Hepatocyte (in vitro differentiated cells): ENCODE measurements at regions not wholly inside any gene's neighbourhood (a gene's known extent, or its start where the extent isn't known, plus 50 kb on each side); places are given as distances from the start of the nearest gene placed in this dataset.

Experiments used
- DNase-seq: peaks from one replicate; pipeline ENCODE4 v3.0.0-alpha.2; 2016; ENCODE audit warnings: low spot score
- H2AFZ ChIP-seq: fragments of 200-600 bp; sonication (generic); 2 replicates; pipeline ENCODE4 v1.6.0; 2016; ENCODE audit warnings: antibody characterized with exemption, mild to moderate bottlenecking
- H3K27ac ChIP-seq: fragments of 200-600 bp; sonication (generic); 2 replicates; pipeline ENCODE4 v1.5.1; 2016; ENCODE audit warnings: mild to moderate bottlenecking
- H3K27me3 ChIP-seq: fragments of 200-600 bp; sonication (generic); 2 replicates; pipeline ENCODE4 v1.6.1; 2016
- H3K36me3 ChIP-seq: fragments of 200-600 bp; sonication (generic); replicated peaks from 2 replicates; pipeline ENCODE4 v1.5.1; 2016; ENCODE audit warnings: low read depth; ENCODE audit not compliant: insufficient read depth
- H3K4me1 ChIP-seq: fragments of 200-600 bp; sonication (generic); 2 replicates; pipeline ENCODE4 v1.5.1; 2016; ENCODE audit warnings: mild to moderate bottlenecking, moderate library complexity; ENCODE audit not compliant: insufficient read depth
- H3K4me2 ChIP-seq: fragments of 200-600 bp; sonication (generic); 2 replicates; pipeline ENCODE4 v1.6.0; 2016
- H3K4me3 ChIP-seq: fragments of 200-600 bp; sonication (generic); 2 replicates; pipeline ENCODE4 v1.5.1; 2016; ENCODE audit warnings: mild to moderate bottlenecking
- H3K79me2 ChIP-seq: fragments of 200-600 bp; sonication (generic); 2 replicates; pipeline ENCODE4 v1.6.0; 2017; ENCODE audit warnings: mild to moderate bottlenecking
- H3K9me2 ChIP-seq: fragments of 200-600 bp; sonication (generic); replicated peaks from 2 replicates; pipeline ENCODE4 v1.6.0; 2017; ENCODE audit warnings: mild to moderate bottlenecking; ENCODE audit not compliant: insufficient read depth
- H3K9me3 ChIP-seq: fragments of 200-600 bp; sonication (generic); 2 replicates; pipeline ENCODE4 v1.5.1; 2016; ENCODE audit warnings: low read depth, mild to moderate bottlenecking
- H4K20me1 ChIP-seq: fragments of 200-600 bp; sonication (generic); 2 replicates; pipeline ENCODE4 v1.6.0; 2016; ENCODE audit warnings: mild to moderate bottlenecking; ENCODE audit not compliant: insufficient read depth, poor library complexity, severe bottlenecking
- EZH2 ChIP-seq: fragments of 200-600 bp; sonication (generic); IDR thresholded peaks from 2 replicates; pipeline ENCODE4 v1.6.1; 2016; ENCODE audit warnings: antibody characterized with exemption, mild to moderate bottlenecking, borderline replicate concordance
- EZH2phosphoT487 ChIP-seq: fragments of 200-600 bp; sonication (generic); IDR thresholded peaks from one replicate; pipeline ENCODE4 v1.6.1; 2018; ENCODE audit warnings: antibody characterized with exemption, mild to moderate bottlenecking, low read depth, moderate library complexity; ENCODE audit not compliant: unreplicated experiment, severe bottlenecking
- WGBS: methylation state at CpG from one replicate; pipeline ENCODE4 v1.1.6; 2016; ENCODE audit warnings: low lambda C conversion rate; ENCODE audit errors: missing lambda C conversion rate; 5-methylcytosine and 5-hydroxymethylcytosine counted together
- TF ChIP-seq, protein P1 (sequence below): fragments of 200-600 bp; sonication (generic); IDR thresholded peaks from 2 replicates; pipeline ENCODE4 v1.5.1; 2016; ENCODE audit warnings: antibody characterized with exemption, mild to moderate bottlenecking; ENCODE audit not compliant: poor library complexity

DNA sequence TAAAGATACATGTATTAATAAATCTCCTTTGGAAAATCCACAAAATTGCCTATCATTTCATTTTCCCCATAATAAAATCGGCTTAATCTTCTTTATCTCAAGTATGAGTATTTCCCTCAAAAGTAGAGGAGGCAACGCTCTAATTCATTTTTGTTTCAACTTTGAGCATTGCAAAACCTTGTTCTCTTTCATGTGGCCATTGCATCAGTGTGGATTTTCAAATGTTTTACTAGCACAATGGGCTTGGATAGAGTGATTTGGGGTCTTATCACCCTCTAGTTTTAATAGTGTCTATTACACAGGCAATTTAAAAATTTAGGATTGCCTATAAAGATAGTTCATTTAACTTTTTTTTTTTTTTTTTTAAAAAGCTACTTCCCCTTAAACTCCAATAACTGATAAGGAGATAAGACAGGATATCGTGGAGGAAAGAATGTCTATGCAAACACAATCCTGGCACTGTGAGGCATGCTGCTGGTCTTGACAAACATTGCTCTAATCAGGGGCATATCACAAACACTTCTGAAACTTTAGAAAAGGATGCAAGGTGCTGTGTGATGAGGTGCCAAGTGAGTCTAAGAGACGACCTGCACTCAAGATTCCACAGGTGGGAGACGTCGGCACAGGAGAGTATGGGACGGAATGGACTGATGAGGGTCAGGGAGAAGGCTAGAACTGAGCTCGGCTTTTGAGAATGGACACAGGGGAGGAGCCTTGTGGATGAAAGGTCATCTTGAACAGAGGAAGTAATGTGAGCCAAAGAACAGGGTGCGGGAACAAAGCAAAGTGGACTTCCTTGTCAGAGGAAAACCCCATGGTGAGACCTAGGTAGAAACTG lies 199.7 kb downstream of the IRS2 start:
- 45% methylated on average over 9 of the region's 9 CpGs for WGBS
- peak; percentile 50 for DNase-seq
- no peak overlapping the region for H3K4me3 ChIP-seq
- peaks cover 16% of the 10 kb centered on the region for H3K4me1 ChIP-seq
- H3K36me3 ChIP-seq, result no peaks in the 10 kb centered on the region
- H3K79me2 ChIP-seq, result no peaks in the 10 kb centered on the region
- H3K9me2 ChIP-seq, result no peaks in the 10 kb centered on the region
- H3K27ac ChIP-seq, result peak overlapping the region; percentile 76
- TF ChIP-seq EZH2, result no peak
- TF ChIP-seq EZH2phosphoT487, result no peak
- TF ChIP-seq, protein P1, sequence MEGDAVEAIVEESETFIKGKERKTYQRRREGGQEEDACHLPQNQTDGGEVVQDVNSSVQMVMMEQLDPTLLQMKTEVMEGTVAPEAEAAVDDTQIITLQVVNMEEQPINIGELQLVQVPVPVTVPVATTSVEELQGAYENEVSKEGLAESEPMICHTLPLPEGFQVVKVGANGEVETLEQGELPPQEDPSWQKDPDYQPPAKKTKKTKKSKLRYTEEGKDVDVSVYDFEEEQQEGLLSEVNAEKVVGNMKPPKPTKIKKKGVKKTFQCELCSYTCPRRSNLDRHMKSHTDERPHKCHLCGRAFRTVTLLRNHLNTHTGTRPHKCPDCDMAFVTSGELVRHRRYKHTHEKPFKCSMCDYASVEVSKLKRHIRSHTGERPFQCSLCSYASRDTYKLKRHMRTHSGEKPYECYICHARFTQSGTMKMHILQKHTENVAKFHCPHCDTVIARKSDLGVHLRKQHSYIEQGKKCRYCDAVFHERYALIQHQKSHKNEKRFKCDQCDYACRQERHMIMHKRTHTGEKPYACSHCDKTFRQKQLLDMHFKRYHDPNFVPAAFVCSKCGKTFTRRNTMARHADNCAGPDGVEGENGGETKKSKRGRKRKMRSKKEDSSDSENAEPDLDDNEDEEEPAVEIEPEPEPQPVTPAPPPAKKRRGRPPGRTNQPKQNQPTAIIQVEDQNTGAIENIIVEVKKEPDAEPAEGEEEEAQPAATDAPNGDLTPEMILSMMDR, result no peak
- no peaks in the 10 kb centered on the region for H3K27me3 ChIP-seq
- no peaks in the 10 kb centered on the region for H4K20me1 ChIP-seq
- peak overlapping the region; percentile 52 for H3K4me2 ChIP-seq
- peak overlapping the region; percentile 28 for H2AFZ ChIP-seq
- H3K9me3 ChIP-seq, result no peaks in the 10 kb centered on the region

DNA sequence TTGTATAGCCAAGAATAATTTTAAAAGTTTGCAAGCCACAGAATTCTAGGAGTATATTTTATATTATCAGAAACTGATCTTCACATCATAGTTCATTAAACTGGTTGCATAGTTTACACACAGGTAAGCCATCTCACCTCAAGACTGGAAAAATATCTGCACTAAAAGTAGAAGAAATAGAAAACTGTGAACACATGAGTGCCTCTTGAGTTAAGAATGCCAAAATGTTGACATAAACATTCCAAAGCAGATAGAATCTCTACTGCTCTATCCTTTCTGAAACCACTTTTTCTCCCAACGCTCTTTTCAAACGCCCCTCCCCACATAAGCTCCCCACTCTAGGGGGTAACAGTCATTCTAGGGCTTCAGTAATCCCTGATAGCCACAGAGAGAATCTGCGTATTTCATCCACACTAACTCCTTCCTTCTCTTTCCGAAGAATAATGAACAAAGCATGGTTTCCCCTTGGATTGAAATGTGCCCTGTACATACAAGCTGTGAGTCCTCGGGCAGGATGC lies 201.5 kb downstream of the IRS2 start:
- H3K4me3 ChIP-seq, result no peak overlapping the region
- WGBS, result 45% methylated on average over 5 of the region's 5 CpGs
- no peak for DNase-seq
- no peaks in the 10 kb centered on the region for H3K36me3 ChIP-seq
- no peaks in the 10 kb centered on the region for H3K9me2 ChIP-seq
- H4K20me1 ChIP-seq, result no peaks in the 10 kb centered on the region
- H3K79me2 ChIP-seq, result no peaks in the 10 kb centered on the region
- no peak overlapping the region for H2AFZ ChIP-seq
- no peaks in the 10 kb centered on the region for H3K27me3 ChIP-seq
- TF ChIP-seq EZH2, result no peak
- no peak for TF ChIP-seq EZH2phosphoT487
- TF ChIP-seq, protein P1, result no peak
- no peak overlapping the region for H3K27ac ChIP-seq
- peaks cover 16% of the 10 kb centered on the region for H3K4me1 ChIP-seq
- H3K4me2 ChIP-seq, result peak overlapping the region; percentile 8
- H3K9me3 ChIP-seq, result no peaks in the 10 kb centered on the region

GRCh38 chr13:109577191-109577700 lies 209.1 kb downstream of the IRS2 start:
- no peak for DNase-seq
- no peaks in the 10 kb centered on the region for H4K20me1 ChIP-seq
- H3K27ac ChIP-seq, result no peak overlapping the region
- no peaks in the 10 kb centered on the region for H3K4me1 ChIP-seq
- H3K9me3 ChIP-seq, result no peaks in the 10 kb centered on the region
- no peaks in the 10 kb centered on the region for H3K79me2 ChIP-seq
- no peak overlapping the region for H3K4me3 ChIP-seq
- H3K4me2 ChIP-seq, result no peak overlapping the region
- no peaks in the 10 kb centered on the region for H3K9me2 ChIP-seq
- H2AFZ ChIP-seq, result no peak overlapping the region
- WGBS, result 100% methylated on average over 2 of the region's 2 CpGs
- H3K36me3 ChIP-seq, result no peaks in the 10 kb centered on the region
- H3K27me3 ChIP-seq, result no peaks in the 10 kb centered on the region
- no peak for TF ChIP-seq EZH2phosphoT487
- TF ChIP-seq, protein P1, result no peak
